Keratinocyte (primary cell): ENCODE measurements at regions not wholly inside any gene's neighbourhood (a gene's known extent, or its start where the extent isn't known, plus 50 kb on each side); places are given as distances from the start of the nearest gene placed in this dataset.

Experiments
- DNase-seq: peaks from one replicate; pipeline ENCODE4 v3.0.0-alpha.2; 2011; ENCODE audit warnings: low read depth, missing footprints, low spot score
- FAIRE-seq: peaks from 2 replicates; lab custom pipeline; 2011; peaks lifted over from hg19 to GRCh38; lab: Jason Lieb, UNC
- H2AFZ ChIP-seq: 2 replicates; pipeline ENCODE4 v1.6.0; 2012; ENCODE audit warnings: low read length, control low read depth, inconsistent platforms; ENCODE audit not compliant: control insufficient read depth
- H3K27ac ChIP-seq: 2 replicates; pipeline ENCODE4 v1.5.1; 2011; ENCODE audit warnings: low read length; ENCODE audit not compliant: control insufficient read depth, insufficient read depth
- H3K27me3 ChIP-seq: 3 replicates; pipeline ENCODE4 v1.6.0; 2011; ENCODE audit warnings: low read length; ENCODE audit not compliant: control insufficient read depth, insufficient read depth; ENCODE audit errors: extremely low read depth
- H3K36me3 ChIP-seq, 2 experiments: 2 replicates in 1 of 2; 3 replicates in 1 of 2; pipeline ENCODE4 v1.5.1; 2011; ENCODE audit warnings: low read length in 2 of 2, mild to moderate bottlenecking in 1 of 2; ENCODE audit not compliant: control insufficient read depth in 2 of 2, insufficient read depth in 2 of 2; ENCODE audit errors: extremely low read depth in 1 of 2
- H3K4me1 ChIP-seq: 3 replicates; pipeline ENCODE4 v1.5.1; 2011; ENCODE audit warnings: low read length; ENCODE audit not compliant: control insufficient read depth, insufficient read depth; ENCODE audit errors: extremely low read depth
- H3K4me2 ChIP-seq: 3 replicates; pipeline ENCODE4 v1.6.0; 2011; ENCODE audit warnings: low read depth, low read length; ENCODE audit not compliant: control insufficient read depth, insufficient read depth; ENCODE audit errors: extremely low read depth
- H3K4me3 ChIP-seq, 3 experiments: fragments of 200-600 bp in 1 of 3; sonication (generic) in 1 of 3; 2 replicates in 2 of 3; 3 replicates in 1 of 3; pipeline ENCODE4 v1.5.1; 2011 to 2016; ENCODE audit warnings: low read length in 3 of 3, mild to moderate bottlenecking in 3 of 3, control low read depth in 2 of 3, inconsistent platforms in 1 of 3, low read depth in 1 of 3, mixed read lengths in 1 of 3, mixed run types in 1 of 3, moderate library complexity in 1 of 3; ENCODE audit not compliant: control insufficient read depth in 2 of 3, insufficient read depth in 2 of 3; ENCODE audit errors: extremely low read depth in 1 of 3
- H3K79me2 ChIP-seq: 2 replicates; pipeline ENCODE4 v1.6.0; 2012; ENCODE audit warnings: low read length; ENCODE audit not compliant: control insufficient read depth, insufficient read depth
- H3K9ac ChIP-seq: 3 replicates; pipeline ENCODE4 v1.6.0; 2011; ENCODE audit warnings: low read length; ENCODE audit not compliant: control insufficient read depth, insufficient read depth; ENCODE audit errors: extremely low read depth
- H3K9me1 ChIP-seq: 3 replicates; pipeline ENCODE4 v1.6.0; 2011; ENCODE audit warnings: low read length; ENCODE audit not compliant: control insufficient read depth, insufficient read depth; ENCODE audit errors: extremely low read depth
- H3K9me3 ChIP-seq: 2 replicates; pipeline ENCODE4 v1.5.1; 2012; ENCODE audit warnings: low read depth, low read length; ENCODE audit not compliant: control insufficient read depth
- H4K20me1 ChIP-seq: 3 replicates; pipeline ENCODE4 v1.6.0; 2011; ENCODE audit warnings: low read length; ENCODE audit not compliant: control insufficient read depth, insufficient read depth; ENCODE audit errors: extremely low read depth
- EZH2 ChIP-seq: IDR thresholded peaks from one replicate; pipeline ENCODE4 v1.6.1; 2012; ENCODE audit warnings: inconsistent platforms, mild to moderate bottlenecking, low read length, moderate library complexity
- dilution Hi-C: fragments of 300-500 bp; cut with MboI; formaldehyde crosslinking; loops from one replicate; pipeline ENCODE4 v1.7.0; 2020; ENCODE audit warnings: low sequenced_read_pairs; ENCODE audit not compliant: extremely low pct_ligation_motif_present
- TF ChIP-seq, protein P1 (sequence below), 3 experiments: IDR thresholded peaks in 1 of 3; conservative IDR thresholded peaks in 1 of 3; optimal IDR thresholded peaks in 1 of 3; 2 replicates in 2 of 3; 3 replicates in 1 of 3; pipeline versions ENCODE3 to v1.5.1; 2011; ENCODE audit warnings: low read length in 3 of 3, mild to moderate bottlenecking in 3 of 3, moderate library complexity in 2 of 3, control low read depth in 1 of 3, inconsistent platforms in 1 of 3; ENCODE audit not compliant: insufficient read depth in 2 of 3; ENCODE audit errors: extremely low read depth in 1 of 3

DNA sequence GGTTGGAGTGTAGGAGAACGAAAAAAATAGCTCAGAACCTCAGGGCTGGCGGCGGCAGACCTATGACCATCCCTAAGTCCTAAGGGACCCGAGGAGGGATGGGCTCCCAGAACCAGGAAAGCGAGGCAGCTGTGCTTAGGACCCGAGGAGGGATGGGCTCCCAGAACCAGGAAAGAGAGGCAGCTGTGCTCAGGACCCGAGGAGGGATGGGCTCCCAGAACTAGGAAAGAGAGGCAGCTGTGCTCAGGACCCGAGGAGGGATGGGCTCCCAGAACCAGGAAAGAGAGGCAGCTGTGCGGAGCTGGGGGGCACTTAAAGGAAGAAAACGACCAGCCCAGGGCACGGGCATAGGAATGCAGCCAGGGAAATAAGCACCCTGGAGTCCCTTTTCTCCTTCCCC is 125.0 kb upstream of the DLG1 start:
- Histone ChIP-seq H3K27me3 (peaks cover 2% of the 10 kb centered on the region), H2AFZ (no peak overlapping the region), H3K4me3 (no peak overlapping the region), H3K4me1 (peaks cover 11% of the 10 kb centered on the region), H3K36me3 (no peaks in the 10 kb centered on the region), H3K9me1 (no peaks in the 10 kb centered on the region), H3K27ac (no peak overlapping the region), H3K9ac (no peak overlapping the region), H3K4me2 (no peak overlapping the region), H4K20me1 (no peaks in the 10 kb centered on the region), H3K9me3 (no peaks in the 10 kb centered on the region), H3K79me2 (no peaks in the 10 kb centered on the region)
- TF ChIP-seq, protein P1, sequence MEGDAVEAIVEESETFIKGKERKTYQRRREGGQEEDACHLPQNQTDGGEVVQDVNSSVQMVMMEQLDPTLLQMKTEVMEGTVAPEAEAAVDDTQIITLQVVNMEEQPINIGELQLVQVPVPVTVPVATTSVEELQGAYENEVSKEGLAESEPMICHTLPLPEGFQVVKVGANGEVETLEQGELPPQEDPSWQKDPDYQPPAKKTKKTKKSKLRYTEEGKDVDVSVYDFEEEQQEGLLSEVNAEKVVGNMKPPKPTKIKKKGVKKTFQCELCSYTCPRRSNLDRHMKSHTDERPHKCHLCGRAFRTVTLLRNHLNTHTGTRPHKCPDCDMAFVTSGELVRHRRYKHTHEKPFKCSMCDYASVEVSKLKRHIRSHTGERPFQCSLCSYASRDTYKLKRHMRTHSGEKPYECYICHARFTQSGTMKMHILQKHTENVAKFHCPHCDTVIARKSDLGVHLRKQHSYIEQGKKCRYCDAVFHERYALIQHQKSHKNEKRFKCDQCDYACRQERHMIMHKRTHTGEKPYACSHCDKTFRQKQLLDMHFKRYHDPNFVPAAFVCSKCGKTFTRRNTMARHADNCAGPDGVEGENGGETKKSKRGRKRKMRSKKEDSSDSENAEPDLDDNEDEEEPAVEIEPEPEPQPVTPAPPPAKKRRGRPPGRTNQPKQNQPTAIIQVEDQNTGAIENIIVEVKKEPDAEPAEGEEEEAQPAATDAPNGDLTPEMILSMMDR (optimal IDR thresholded peaks at IDR 0.05 in 1 of 3, IDR thresholded peaks at IDR 0.05 in 1 of 3, conservative IDR thresholded peaks at IDR 0.05 in 1 of 3; ENCODE audit: extremely low read depth in 1 of 3, insufficient read depth in 2 of 3, low read length in 3 of 3): no peak
- TF ChIP-seq EZH2: no peak
- FAIRE-seq: no peak
- DNase-seq: no peak
- dilution Hi-C loops: no loop called here

DNA sequence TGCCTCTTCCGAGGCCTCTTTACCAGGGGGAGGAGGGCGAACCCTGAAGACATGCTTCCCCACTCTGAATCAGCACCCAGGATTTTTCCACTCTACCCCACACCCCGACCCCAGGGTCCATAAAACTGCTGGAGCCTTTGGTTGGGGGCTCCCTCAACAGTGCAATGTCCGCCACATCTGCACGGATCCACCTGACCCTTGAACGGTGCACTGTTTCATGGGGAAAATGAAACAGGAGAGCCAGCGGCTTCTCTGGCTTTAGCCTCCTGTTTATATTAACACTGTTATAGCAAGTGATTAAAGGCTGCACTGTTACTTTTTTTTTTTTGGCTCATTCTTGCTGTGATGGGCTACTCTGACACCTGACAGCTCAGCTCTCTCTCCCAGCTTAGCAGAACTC is 124.1 kb upstream of the DLG1 start:
- no peak overlapping the region for H2AFZ ChIP-seq
- dilution Hi-C loops: no loop called here
- H3K4me3 ChIP-seq: no peak overlapping the region
- DNase-seq (no peak), FAIRE-seq (no peak)
- H3K9me1 ChIP-seq: no peaks in the 10 kb centered on the region
- no peaks in the 10 kb centered on the region for H3K9me3 ChIP-seq
- peaks cover 6% of the 10 kb centered on the region for H3K4me1 ChIP-seq
- no peak overlapping the region for H3K9ac ChIP-seq
- no peaks in the 10 kb centered on the region for H4K20me1 ChIP-seq
- H3K27me3 ChIP-seq: peaks cover 2% of the 10 kb centered on the region
- TF ChIP-seq EZH2: no peak
- TF ChIP-seq, protein P1 (optimal IDR thresholded peaks at IDR 0.05 in 1 of 3, IDR thresholded peaks at IDR 0.05 in 1 of 3, conservative IDR thresholded peaks at IDR 0.05 in 1 of 3; ENCODE audit: extremely low read depth in 1 of 3, insufficient read depth in 2 of 3, low read length in 3 of 3): no peak
- no peak overlapping the region for H3K27ac ChIP-seq
- H3K79me2 ChIP-seq: no peaks in the 10 kb centered on the region
- no peaks in the 10 kb centered on the region for H3K36me3 ChIP-seq
- peak overlapping the region; percentile 30 for H3K4me2 ChIP-seq
